ENCODE measurements at regions not wholly inside any gene's neighbourhood (a gene's known extent, or its start where the extent isn't known, plus 50 kb on each side); places are given as distances from the start of the nearest gene placed in this dataset.
"Not testable (repeated sequence)": the region's sequence is repeated elsewhere in the genome, so short reads cannot be mapped to it uniquely, and the experiment has no call there.

- ChIA-PET CTCF (no interaction called here), POLR2A (no interaction called here)
- Mint-ChIP-seq H3K4me3 (ENCODE audit: unreplicated experiment) (no peak overlapping the region), H3K27ac (ENCODE audit: unreplicated experiment) (no peak overlapping the region), H3K27me3 (ENCODE audit: insufficient read depth, unreplicated experiment) (no peaks in the 10 kb centered on the region), H3K4me1 (ENCODE audit: low read depth, unreplicated experiment) (no peaks in the 10 kb centered on the region), H3K36me3 (ENCODE audit: insufficient read depth, unreplicated experiment) (no peaks in the 10 kb centered on the region), H3K9me3 (ENCODE audit: unreplicated experiment) (no peaks in the 10 kb centered on the region)
- Histone ChIP-seq H3K4me1 (no peaks in the 10 kb centered on the region), H3K4me3 (ENCODE audit: low read depth, low read length) (no peak overlapping the region), H3K27me3 (replicated peaks; ENCODE audit: control insufficient read depth, insufficient read depth, low read length) (no peaks in the 10 kb centered on the region), H3K36me3 (ENCODE audit: control insufficient read depth, insufficient read depth, low read length) (no peaks in the 10 kb centered on the region), H3K9me3 (no peaks in the 10 kb centered on the region)
- TF ChIP-seq CTCF (IDR thresholded peaks at IDR 0.05; ENCODE audit: insufficient read depth in 1 of 2, low read depth in 1 of 2, low read length in 1 of 2, severe bottlenecking in 1 of 2, unreplicated experiment in 1 of 2) = no peak
- intact Hi-C loops (cut with micrococcal nuclease; ENCODE audit: unreplicated experiment) = no loop called here
- no TSS peak for BruUV-seq (replicated peaks)
- no peak for DNase-seq
Observed at GRCh38 chr5:101327816-101328215, 424.7 kb upstream of the ST8SIA4 start.

GRCh38 chr5:101326766-101327165, 423.7 kb upstream of the ST8SIA4 start:
- H3K36me3 Mint-ChIP-seq (ENCODE audit: insufficient read depth, unreplicated experiment) = no peaks in the 10 kb centered on the region
- Histone ChIP-seq H3K36me3 (ENCODE audit: control insufficient read depth, insufficient read depth, low read length) (no peaks in the 10 kb centered on the region), H3K4me3 (ENCODE audit: low read depth, low read length) (no peak overlapping the region), H3K4me1 (no peaks in the 10 kb centered on the region), H3K9me3 (no peaks in the 10 kb centered on the region), H3K27me3 (replicated peaks; ENCODE audit: control insufficient read depth, insufficient read depth, low read length) (no peaks in the 10 kb centered on the region)
- BruUV-seq (replicated peaks) = no TSS peak
- CTCF ChIA-PET = no interaction called here
- H3K4me3 Mint-ChIP-seq (ENCODE audit: unreplicated experiment) = no peak overlapping the region
- H3K4me1 Mint-ChIP-seq (ENCODE audit: low read depth, unreplicated experiment) = no peaks in the 10 kb centered on the region
- H3K27me3 Mint-ChIP-seq (ENCODE audit: insufficient read depth, unreplicated experiment) = no peaks in the 10 kb centered on the region
- no peak for TF ChIP-seq CTCF (IDR thresholded peaks at IDR 0.05; ENCODE audit: insufficient read depth in 1 of 2, low read depth in 1 of 2, low read length in 1 of 2, severe bottlenecking in 1 of 2, unreplicated experiment in 1 of 2)
- no peak for DNase-seq
- H3K9me3 Mint-ChIP-seq (ENCODE audit: unreplicated experiment) = no peaks in the 10 kb centered on the region
- H3K27ac Mint-ChIP-seq (ENCODE audit: unreplicated experiment) = no peak overlapping the region
- intact Hi-C loops (cut with micrococcal nuclease; ENCODE audit: unreplicated experiment) = no loop called here
- POLR2A ChIA-PET = no interaction called here

- H3K9me3 ChIP-seq; POLR2A ChIA-PET; H3K27me3 Mint-ChIP-seq (ENCODE audit: insufficient read depth, unreplicated experiment); H3K27ac Mint-ChIP-seq (ENCODE audit: unreplicated experiment); DNase-seq; BruUV-seq (replicated peaks); H3K36me3 ChIP-seq (ENCODE audit: control insufficient read depth, insufficient read depth, low read length); H3K27me3 ChIP-seq (replicated peaks; ENCODE audit: control insufficient read depth, insufficient read depth, low read length); CTCF ChIA-PET; H3K4me1 ChIP-seq; H3K9me3 Mint-ChIP-seq (ENCODE audit: unreplicated experiment); H3K4me3 Mint-ChIP-seq (ENCODE audit: unreplicated experiment); intact Hi-C loops (cut with micrococcal nuclease; ENCODE audit: unreplicated experiment); H3K36me3 Mint-ChIP-seq (ENCODE audit: insufficient read depth, unreplicated experiment); H3K4me3 ChIP-seq (ENCODE audit: low read depth, low read length): not testable (repeated sequence)
- peaks cover 11% of the 10 kb centered on the region for H3K4me1 Mint-ChIP-seq (ENCODE audit: low read depth, unreplicated experiment)
Observed at GRCh38 chr5:101316401-101316800, 413.3 kb upstream of the ST8SIA4 start.
